Upper lobe of left lung (tissue), 6 donors: ENCODE measurements at regions not wholly inside any gene's neighbourhood (a gene's known extent, or its start where the extent isn't known, plus 50 kb on each side); places are given as distances from the start of the nearest gene placed in this dataset.

Source experiments
- ATAC-seq, 2 donors: fragments of 200-7000 bp; cut with Tn5 transposase; one replicate each; pipeline ENCODE4 v1.9.1; 2022; ENCODE audit warnings: mild to moderate bottlenecking in 2 of 2, moderate library complexity in 2 of 2; ENCODE audit not compliant: low FRiP score in 2 of 2
- DNase-seq, 2 donors: peaks; one replicate each; pipeline ENCODE4 v3.0.0-alpha.2; 2019 to 2020
- H3K27ac ChIP-seq, 4 donors: fragments of 200-600 bp; sonication (generic); one replicate each; pipeline ENCODE4 v1.5.1; 2016 to 2019
- H3K27me3 ChIP-seq, 4 donors: fragments of 200-600 bp; sonication (generic); one replicate each; pipeline ENCODE4 v1.5.1; 2017 to 2019
- H3K36me3 ChIP-seq, 4 donors: fragments of 200-600 bp; sonication (generic); one replicate each; pipeline ENCODE4 v1.5.1; 2016 to 2019
- H3K4me1 ChIP-seq, 4 donors: fragments of 200-600 bp; sonication (generic); one replicate each; pipeline ENCODE4 v1.5.1; 2018 to 2019
- H3K4me3 ChIP-seq, 4 donors: fragments of 200-600 bp; sonication (generic); one replicate each; pipeline ENCODE4 v1.5.1; 2017 to 2019; ENCODE audit warnings: mild to moderate bottlenecking in 2 of 4, moderate library complexity in 1 of 4
- H3K9me3 ChIP-seq, 4 donors: fragments of 200-600 bp; sonication (generic); one replicate each; pipeline ENCODE4 v1.5.1; 2018 to 2019
- CTCF ChIP-seq, 6 experiments: fragments of 450-650 bp in 4 of 6; fragments of 200-600 bp in 2 of 6; sonication (generic) in 2 of 6; IDR thresholded peaks; one replicate each; pipeline ENCODE4 v1.5.1; 2016 to 2019; ENCODE audit warnings: antibody characterized with exemption in 6 of 6
- EP300 ChIP-seq, 4 donors: sonication (generic); formaldehyde crosslinking; IDR thresholded peaks; one replicate each; pipeline ENCODE4 v1.5.1; 2017; ENCODE audit warnings: antibody characterized with exemption in 4 of 4, control low read depth in 2 of 4
- POLR2A ChIP-seq, 4 donors: fragments of 450-650 bp; IDR thresholded peaks; one replicate each; pipeline ENCODE4 v1.5.1; 2016 to 2017; ENCODE audit warnings: antibody characterized with exemption in 4 of 4, mild to moderate bottlenecking in 2 of 4
- POLR2AphosphoS5 ChIP-seq, 2 donors: sonication (generic); formaldehyde crosslinking; IDR thresholded peaks; one replicate each; pipeline ENCODE4 v1.5.1; 2017; ENCODE audit warnings: antibody characterized with exemption in 2 of 2
- WGBS, 2 donors: methylation state at CpG; one replicate each; pipeline ENCODE4 v1.1.5; 2017 to 2018; 5-methylcytosine and 5-hydroxymethylcytosine counted together
- donor health status: DM: no; HTN: no; CAD: no; lungs with moderate emphysema.
- donor health status: DM: no; HTN: yes; CAD: no; lungs with severe emphysema.

GRCh38 chr7:109821156-109821555, 1251.5 kb downstream of the DNAJB9 start:
- no peaks in the 10 kb centered on the region for H3K27me3 ChIP-seq
- no peak for ATAC-seq

GRCh38 chr7:109834851-109835250, 1256.1 kb upstream of the LRRN3 start:
- no peak overlapping the region for H3K27ac ChIP-seq
- ATAC-seq, result no peak
- TF ChIP-seq POLR2AphosphoS5 (IDR thresholded peaks at IDR 0.05), result no peak
- no peak for TF ChIP-seq POLR2A (IDR thresholded peaks at IDR 0.05)
- no peak for TF ChIP-seq EP300 (IDR thresholded peaks at IDR 0.05)
- TF ChIP-seq CTCF (IDR thresholded peaks at IDR 0.05), result no peak
- H3K4me3 ChIP-seq, result no peak overlapping the region
- H3K4me1 ChIP-seq, result no peaks in the 10 kb centered on the region
- DNase-seq, result no peak
- no peaks in the 10 kb centered on the region for H3K27me3 ChIP-seq
- H3K9me3 ChIP-seq, result no peaks in the 10 kb centered on the region
- no peaks in the 10 kb centered on the region for H3K36me3 ChIP-seq

More at GRCh38 chr7:109821156-109821555, 1251.5 kb downstream of the DNAJB9 start:
- H3K9me3 ChIP-seq, result peaks cover 0 to 6% (median 4%) of the 10 kb centered on the region in 4 donors
- H3K4me1 ChIP-seq, result no peaks in the 10 kb centered on the region
- no peaks in the 10 kb centered on the region for H3K36me3 ChIP-seq
- H3K27ac ChIP-seq, result no peak overlapping the region
- H3K4me3 ChIP-seq, result no peak overlapping the region
- TF ChIP-seq EP300 (IDR thresholded peaks at IDR 0.05) (no peak), POLR2AphosphoS5 (IDR thresholded peaks at IDR 0.05) (no peak), CTCF (IDR thresholded peaks at IDR 0.05) (no peak), POLR2A (IDR thresholded peaks at IDR 0.05) (no peak)
- 68 to 83% methylated on average over 2 of the region's 2 CpGs for WGBS, 2 donors
- DNase-seq, result no peak

GRCh38 chr7:109835577-109835976, 1255.3 kb upstream of the LRRN3 start:
- ATAC-seq, result no peak

GRCh38 chr7:109836016-109836415, 1254.9 kb upstream of the LRRN3 start:
- no peak for ATAC-seq
- 87 to 89% methylated on average over 3 of the region's 3 CpGs for WGBS, 2 donors
- Histone ChIP-seq H3K36me3 (no peaks in the 10 kb centered on the region), H3K27ac (no peak overlapping the region), H3K4me1 (no peaks in the 10 kb centered on the region), H3K9me3 (no peaks in the 10 kb centered on the region), H3K4me3 (no peak overlapping the region), H3K27me3 (no peaks in the 10 kb centered on the region)
- no peak for DNase-seq
- no peak for TF ChIP-seq CTCF (IDR thresholded peaks at IDR 0.05)
- TF ChIP-seq POLR2AphosphoS5 (IDR thresholded peaks at IDR 0.05), result no peak
- no peak for TF ChIP-seq EP300 (IDR thresholded peaks at IDR 0.05)
- TF ChIP-seq POLR2A (IDR thresholded peaks at IDR 0.05), result no peak

More at GRCh38 chr7:109835577-109835976, 1255.3 kb upstream of the LRRN3 start:
- Histone ChIP-seq H3K27me3 (no peaks in the 10 kb centered on the region), H3K4me3 (no peak overlapping the region), H3K36me3 (no peaks in the 10 kb centered on the region), H3K27ac (no peak overlapping the region), H3K4me1 (no peaks in the 10 kb centered on the region), H3K9me3 (no peaks in the 10 kb centered on the region)
- TF ChIP-seq POLR2AphosphoS5 (IDR thresholded peaks at IDR 0.05) (no peak), CTCF (IDR thresholded peaks at IDR 0.05) (no peak), EP300 (IDR thresholded peaks at IDR 0.05) (no peak), POLR2A (IDR thresholded peaks at IDR 0.05) (no peak)
- no peak for DNase-seq

- Histone ChIP-seq H3K27me3 (no peaks in the 10 kb centered on the region), H3K27ac (no peak overlapping the region), H3K4me1 (no peaks in the 10 kb centered on the region), H3K4me3 (no peak overlapping the region), H3K36me3 (no peaks in the 10 kb centered on the region), H3K9me3 (no peaks in the 10 kb centered on the region)
- WGBS, 2 donors, result 80 to 84% methylated on average over 4 of the region's 4 CpGs
- ATAC-seq (no peak), DNase-seq (no peak)
- TF ChIP-seq CTCF (IDR thresholded peaks at IDR 0.05), result no peak
- TF ChIP-seq POLR2A (IDR thresholded peaks at IDR 0.05), result no peak
- no peak for TF ChIP-seq POLR2AphosphoS5 (IDR thresholded peaks at IDR 0.05)
- no peak for TF ChIP-seq EP300 (IDR thresholded peaks at IDR 0.05)
Observed at GRCh38 chr7:109842386-109842785, 1248.5 kb upstream of the LRRN3 start.
